NT2/D1 (cell line): ENCODE measurements at regions not wholly inside any gene's neighbourhood (a gene's known extent, or its start where the extent isn't known, plus 50 kb on each side); places are given as distances from the start of the nearest gene placed in this dataset.
"Not testable (repeated sequence)": the region's sequence is repeated elsewhere in the genome, so short reads cannot be mapped to it uniquely, and the experiment has no call there.

Source experiments
- SUZ12 ChIP-seq: IDR thresholded peaks from 2 replicates; pipeline ENCODE4 v1.6.1; 2011; ENCODE audit not compliant: insufficient read length, insufficient read depth; ENCODE audit errors: extremely low read depth
- YY1 ChIP-seq: IDR thresholded peaks from 2 replicates; pipeline ENCODE4 v1.6.1; 2011; ENCODE audit not compliant: insufficient read length, insufficient read depth
- ZNF274 ChIP-seq: IDR thresholded peaks from 2 replicates; pipeline ENCODE4 v1.6.1; 2011; ENCODE audit warnings: mild to moderate bottlenecking, low read depth, low read length

GRCh38 chr7:112916431-112916830, 126.2 kb upstream of the TMEM168 start:
- TF ChIP-seq SUZ12, ZNF274, YY1: not testable (repeated sequence)
